ENCODE measurements at regions not wholly inside any gene's neighbourhood (a gene's known extent, or its start where the extent isn't known, plus 50 kb on each side); places are given as distances from the start of the nearest gene placed in this dataset.
"Not testable (repeated sequence)": the region's sequence is repeated elsewhere in the genome, so short reads cannot be mapped to it uniquely, and the experiment has no call there.

GRCh38 chr14:97977651-97978261 is 1180.6 kb downstream of the VRK1 start:
- DNase-seq (ENCODE audit: insufficient read length, low spot score), result no peak
- TF ChIP-seq POLR2A (IDR thresholded peaks at IDR 0.05; ENCODE audit: low read depth, low read length), result no peak
- no peak for FAIRE-seq

- no peak for TF ChIP-seq POLR2A (IDR thresholded peaks at IDR 0.05; ENCODE audit: low read depth, low read length)
- DNase-seq (ENCODE audit: insufficient read length, low spot score), result peak; percentile 43
- FAIRE-seq, result no peak
These were observed 1181.2 kb downstream of the VRK1 start for GRCh38 chr14:97978341-97978740.

GRCh38 chr14:97993508-97994019 is 1196.4 kb downstream of the VRK1 start:
- DNase-seq (ENCODE audit: insufficient read length, low spot score) (no peak), FAIRE-seq (no peak)
- TF ChIP-seq POLR2A (IDR thresholded peaks at IDR 0.05; ENCODE audit: low read depth, low read length), result no peak

GRCh38 chr14:97994020-97994531 is 1196.9 kb downstream of the VRK1 start:
- no peak for TF ChIP-seq POLR2A (IDR thresholded peaks at IDR 0.05; ENCODE audit: low read depth, low read length)
- no peak for DNase-seq (ENCODE audit: insufficient read length, low spot score)
- no peak for FAIRE-seq

- no peak for FAIRE-seq
These were observed 1197.9 kb downstream of the VRK1 start for GRCh38 chr14:97995038-97995437.

GRCh38 chr14:97995531-97995930 is 1198.3 kb downstream of the VRK1 start:
- TF ChIP-seq POLR2A (IDR thresholded peaks at IDR 0.05; ENCODE audit: low read depth, low read length), result no peak
- FAIRE-seq, result no peak
- DNase-seq (ENCODE audit: insufficient read length, low spot score), result no peak

More at GRCh38 chr14:97995038-97995437, 1197.9 kb downstream of the VRK1 start:
- no peak for TF ChIP-seq POLR2A (IDR thresholded peaks at IDR 0.05; ENCODE audit: low read depth, low read length)
- no peak for DNase-seq (ENCODE audit: insufficient read length, low spot score)

GRCh38 chr14:98006008-98006407 is 1208.8 kb downstream of the VRK1 start:
- FAIRE-seq (no peak), DNase-seq (ENCODE audit: insufficient read length, low spot score) (no peak)
- TF ChIP-seq POLR2A (IDR thresholded peaks at IDR 0.05; ENCODE audit: low read depth, low read length), result no peak

- FAIRE-seq (no peak), DNase-seq (ENCODE audit: insufficient read length, low spot score) (no peak)
- no peak for TF ChIP-seq POLR2A (IDR thresholded peaks at IDR 0.05; ENCODE audit: low read depth, low read length)
These were observed 1211.4 kb downstream of the VRK1 start for GRCh38 chr14:98008381-98009113.

GRCh38 chr14:98009177-98009576 is 1212.0 kb downstream of the VRK1 start:
- DNase-seq (ENCODE audit: insufficient read length, low spot score); FAIRE-seq: not testable (repeated sequence)

- TF ChIP-seq POLR2A (IDR thresholded peaks at IDR 0.05; ENCODE audit: low read depth, low read length), result no peak
- FAIRE-seq (no peak), DNase-seq (ENCODE audit: insufficient read length, low spot score) (no peak)
These were observed 1213.6 kb downstream of the VRK1 start for GRCh38 chr14:98010784-98011183.

- DNase-seq (ENCODE audit: insufficient read length, low spot score) (no peak), FAIRE-seq (no peak)
- TF ChIP-seq POLR2A (IDR thresholded peaks at IDR 0.05; ENCODE audit: low read depth, low read length), result no peak
These were observed 1217.9 kb downstream of the VRK1 start for GRCh38 chr14:98014851-98015615.

GRCh38 chr14:98015921-98016320 is 1218.7 kb downstream of the VRK1 start:
- no peak for FAIRE-seq
- no peak for DNase-seq (ENCODE audit: insufficient read length, low spot score)
- no peak for TF ChIP-seq POLR2A (IDR thresholded peaks at IDR 0.05; ENCODE audit: low read depth, low read length)

- no peak for FAIRE-seq
- DNase-seq (ENCODE audit: insufficient read length, low spot score), result no peak
- no peak for TF ChIP-seq POLR2A (IDR thresholded peaks at IDR 0.05; ENCODE audit: low read depth, low read length)
These were observed 1221.4 kb downstream of the VRK1 start for GRCh38 chr14:98018628-98019027.

All from H54 (cell line).